ENCODE measurements at regions not wholly inside any gene's neighbourhood (a gene's known extent, or its start where the extent isn't known, plus 50 kb on each side); places are given as distances from the start of the nearest gene placed in this dataset.

DNA sequence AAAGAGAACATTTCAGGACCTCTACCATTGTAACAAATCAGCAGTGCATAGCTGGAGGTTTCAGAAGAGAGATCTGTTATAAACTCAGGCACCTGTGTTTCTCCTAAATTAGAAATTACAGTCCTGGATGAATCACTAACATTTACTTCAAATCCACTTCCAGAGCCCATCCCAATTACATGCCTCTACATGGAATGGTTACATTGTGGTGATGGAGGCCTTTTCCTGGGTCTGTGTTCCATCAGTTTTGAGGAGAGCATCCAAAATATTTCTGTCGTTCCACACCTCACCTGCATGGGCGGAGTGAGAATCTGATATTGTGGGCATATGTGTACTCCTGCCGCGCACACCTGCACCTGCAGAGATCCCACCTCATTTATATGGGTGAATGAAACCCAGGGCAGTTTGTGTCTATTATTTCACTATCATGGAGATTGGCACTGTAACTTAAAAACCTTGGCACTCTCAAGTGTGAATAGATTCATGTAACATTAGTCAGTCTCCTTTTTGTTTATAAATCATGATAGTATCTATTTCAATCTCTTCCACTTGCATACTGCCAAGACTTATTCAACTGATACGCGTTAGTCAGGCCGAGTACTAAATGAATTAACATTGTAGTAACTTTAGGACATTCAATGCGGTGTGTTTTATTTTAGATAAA, 215.1 kb upstream of the FAR2 start:
- no peak for TF ChIP-seq POLR2A (IDR thresholded peaks at IDR 0.05; ENCODE audit: low read length)
- TF ChIP-seq GATA1 (IDR thresholded peaks at IDR 0.05; ENCODE audit: low read depth, low read length): no peak

Data from erythroblast (primary cell).